H9 (cell line): ENCODE measurements at regions not wholly inside any gene's neighbourhood (a gene's known extent, or its start where the extent isn't known, plus 50 kb on each side); places are given as distances from the start of the nearest gene placed in this dataset.

Source experiments
- DNase-seq: peaks from one replicate; pipeline ENCODE4 v3.0.0-alpha.2; 2017
- H2AFZ ChIP-seq: one replicate; pipeline ENCODE4 v1.6.1; 2013; ENCODE audit warnings: mild to moderate bottlenecking, low read length, control low read depth, moderate library complexity
- H2AK5ac ChIP-seq: 2 replicates; pipeline ENCODE4 v1.6.1; 2013; ENCODE audit warnings: low read length, control low read depth, mixed read lengths; ENCODE audit not compliant: insufficient read length
- H2BK120ac ChIP-seq: one replicate; pipeline ENCODE4 v1.6.1; 2013; ENCODE audit warnings: low read depth, mild to moderate bottlenecking, low read length, control low read depth, inconsistent platforms; ENCODE audit not compliant: poor library complexity, severe bottlenecking
- H2BK12ac ChIP-seq: 2 replicates; pipeline ENCODE4 v1.6.1; 2013; ENCODE audit warnings: low read length, control low read depth, mixed read lengths, low read depth; ENCODE audit not compliant: insufficient read length
- H2BK15ac ChIP-seq: 2 replicates; pipeline ENCODE4 v1.6.1; 2013; ENCODE audit warnings: low read depth, low read length, control low read depth
- H2BK20ac ChIP-seq: one replicate; pipeline ENCODE4 v1.6.1; 2013; ENCODE audit warnings: low read depth, mild to moderate bottlenecking, low read length, control low read depth, inconsistent platforms; ENCODE audit not compliant: poor library complexity, severe bottlenecking
- H2BK5ac ChIP-seq: 2 replicates; pipeline ENCODE4 v1.6.1; 2013; ENCODE audit warnings: low read length, control low read depth, mixed read lengths; ENCODE audit not compliant: insufficient read length
- H3K14ac ChIP-seq: 2 replicates; pipeline ENCODE4 v1.6.1; 2013; ENCODE audit warnings: low read length, control low read depth; ENCODE audit not compliant: insufficient read depth
- H3K18ac ChIP-seq: 2 replicates; pipeline ENCODE4 v1.6.1; 2013; ENCODE audit warnings: low read depth, mild to moderate bottlenecking, mixed read lengths, low read length, control low read depth; ENCODE audit not compliant: insufficient read length
- H3K23ac ChIP-seq: 2 replicates; pipeline ENCODE4 v1.6.1; 2013; ENCODE audit warnings: low read length, control low read depth, mixed read lengths, low read depth; ENCODE audit not compliant: insufficient read length
- H3K23me2 ChIP-seq: 2 replicates; pipeline ENCODE4 v1.6.1; 2013; ENCODE audit warnings: low read depth, mild to moderate bottlenecking, mixed read lengths, low read length, control low read depth; ENCODE audit not compliant: insufficient read length, poor library complexity, severe bottlenecking
- H3K27ac ChIP-seq: 2 replicates; pipeline ENCODE4 v1.5.1; 2013; ENCODE audit warnings: low read length, control low read depth, mixed read lengths, low read depth; ENCODE audit not compliant: insufficient read length
- H3K27me3 ChIP-seq: 2 replicates; pipeline ENCODE4 v1.6.1; 2013; ENCODE audit warnings: low read length, control low read depth, inconsistent platforms; ENCODE audit not compliant: insufficient read depth
- H3K4ac ChIP-seq: 2 replicates; pipeline ENCODE4 v1.6.1; 2013; ENCODE audit warnings: low read depth, mild to moderate bottlenecking, control low read depth, inconsistent platforms, low read length, moderate library complexity
- H3K4me1 ChIP-seq: 2 replicates; pipeline ENCODE4 v1.6.1; 2013; ENCODE audit warnings: low read length, control low read depth, inconsistent platforms; ENCODE audit not compliant: insufficient read depth
- H3K4me2 ChIP-seq: 2 replicates; pipeline ENCODE4 v1.6.1; 2013; ENCODE audit warnings: low read length, control low read depth, mixed read lengths; ENCODE audit not compliant: insufficient read length, insufficient read depth
- H3K56ac ChIP-seq: 2 replicates; pipeline ENCODE4 v1.6.1; 2013; ENCODE audit warnings: low read depth, mild to moderate bottlenecking, mixed read lengths, low read length, control low read depth; ENCODE audit not compliant: insufficient read length
- H3K79me1 ChIP-seq: 2 replicates; pipeline ENCODE4 v1.6.1; 2013; ENCODE audit warnings: low read depth, mild to moderate bottlenecking, moderate library complexity, low read length, control low read depth, inconsistent platforms; ENCODE audit not compliant: insufficient read depth, poor library complexity, severe bottlenecking
- H3K79me2 ChIP-seq: 2 replicates; pipeline ENCODE4 v1.6.1; 2013; ENCODE audit warnings: low read length, control low read depth, inconsistent platforms; ENCODE audit not compliant: insufficient read depth
- H3K9ac ChIP-seq: 2 replicates; pipeline ENCODE4 v1.6.1; 2013; ENCODE audit warnings: low read length, control low read depth, mixed read lengths; ENCODE audit not compliant: insufficient read length; ENCODE audit errors: extremely low read depth
- H3K9me3 ChIP-seq: one replicate; pipeline ENCODE4 v1.6.1; 2013; ENCODE audit warnings: low read depth, low read length, inconsistent platforms; ENCODE audit not compliant: control insufficient read depth
- H3T11ph ChIP-seq: one replicate; pipeline ENCODE4 v1.6.1; 2013; ENCODE audit warnings: mild to moderate bottlenecking, low read length, control low read depth, inconsistent platforms
- H4K20me1 ChIP-seq: one replicate; pipeline ENCODE4 v1.6.1; 2013; ENCODE audit not compliant: control insufficient read depth, insufficient read length, insufficient read depth
- H4K5ac ChIP-seq: 2 replicates; pipeline ENCODE4 v1.6.1; 2013; ENCODE audit warnings: low read depth, mild to moderate bottlenecking, mixed read lengths, low read length, control low read depth; ENCODE audit not compliant: insufficient read length
- H4K8ac ChIP-seq: replicated peaks from 2 replicates; pipeline ENCODE4 v1.6.1; 2013; ENCODE audit warnings: low read length, control low read depth, mixed read lengths, low read depth; ENCODE audit not compliant: insufficient read length
- H4K91ac ChIP-seq: 2 replicates; pipeline ENCODE4 v1.6.1; 2013; ENCODE audit warnings: low read depth, mild to moderate bottlenecking, moderate library complexity, mixed read lengths, low read length, control low read depth; ENCODE audit not compliant: insufficient read length
- H3K27ac Mint-ChIP-seq, 3 experiments: 2 replicates in 2 of 3; 3 replicates in 1 of 3; pipeline ENCODE4 v1.8.0; 2020 to 2021; ENCODE audit warnings: mixed read lengths in 3 of 3, mild to moderate bottlenecking in 1 of 3, moderate library complexity in 1 of 3
- H3K27me3 Mint-ChIP-seq: 2 replicates; pipeline ENCODE4 v1.8.0; 2021; ENCODE audit warnings: low read depth, mild to moderate bottlenecking, moderate library complexity, mixed read lengths
- H3K36me3 Mint-ChIP-seq, 3 experiments: 2 replicates in 2 of 3; 3 replicates in 1 of 3; pipeline ENCODE4 v1.8.0; 2020 to 2021; ENCODE audit warnings: low read depth in 3 of 3, mixed read lengths in 3 of 3; ENCODE audit not compliant: insufficient read depth in 1 of 3
- H3K4me1 Mint-ChIP-seq, 2 experiments: 2 replicates each; pipeline ENCODE4 v1.8.0; 2020; ENCODE audit warnings: mixed read lengths in 2 of 2
- H3K4me3 Mint-ChIP-seq, 2 experiments: 2 replicates in 1 of 2; 3 replicates in 1 of 2; pipeline ENCODE4 v1.8.0; 2020 to 2021; ENCODE audit warnings: mild to moderate bottlenecking in 2 of 2, mixed read lengths in 2 of 2, moderate library complexity in 1 of 2
- H3K9me3 Mint-ChIP-seq, 2 experiments: 2 replicates in 1 of 2; 3 replicates in 1 of 2; pipeline ENCODE4 v1.8.0; 2020; ENCODE audit warnings: mild to moderate bottlenecking in 2 of 2, mixed read lengths in 2 of 2, moderate library complexity in 1 of 2
- WGBS: extraction: QIAGEN DNeasy Blood & Tissue Kit; methylation state at CpG from one replicate; pipeline ENCODE4 v1.1.7; 2013; ENCODE audit warnings: missing lambda C conversion rate, low lambda C conversion rate, mixed read lengths; ENCODE audit not compliant: insufficient read length; ENCODE audit errors: extremely low coverage; 5-methylcytosine and 5-hydroxymethylcytosine counted together
- TF ChIP-seq, protein P1 (sequence below): fragments of 200-600 bp; sonication (generic); conservative IDR thresholded peaks from 3 replicates; pipeline ENCODE4 v1.8.0; 2021; ENCODE audit warnings: antibody characterized with exemption, mild to moderate bottlenecking

DNA sequence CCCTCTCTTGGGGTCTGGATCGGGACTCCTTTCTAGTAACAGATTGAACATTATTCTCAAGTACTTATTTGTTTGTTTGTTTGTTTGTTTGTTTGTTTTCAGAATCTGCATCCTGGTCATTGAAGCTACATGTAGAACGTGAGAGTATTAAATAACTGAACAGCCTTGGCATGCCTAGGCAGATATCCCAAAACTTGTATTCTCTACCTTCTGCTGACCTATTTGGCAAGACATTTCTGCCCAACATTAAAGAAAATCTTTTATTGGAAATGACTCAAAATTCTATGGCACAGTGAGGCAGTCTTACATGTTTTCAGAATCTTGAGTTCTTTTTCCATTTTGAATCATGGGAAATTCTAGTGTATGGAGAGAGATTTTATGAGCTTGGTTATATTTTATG is 165.1 kb upstream of the CNOT2 start:
- Histone ChIP-seq H3K14ac (no peak overlapping the region), H2AK5ac (no peak overlapping the region), H2BK12ac (no peak overlapping the region), H3K56ac (no peak overlapping the region), H2BK5ac (no peak overlapping the region), H3K79me2 (no peaks in the 10 kb centered on the region), H2BK20ac (no peak overlapping the region), H3K23me2 (no peaks in the 10 kb centered on the region), H3K27me3 (no peaks in the 10 kb centered on the region), H4K91ac (no peak overlapping the region), H3K27ac (no peak overlapping the region), H2AFZ (no peak overlapping the region), H3K9me3 (no peaks in the 10 kb centered on the region), H2BK120ac (no peak overlapping the region), H4K5ac (no peak overlapping the region), H3K18ac (no peak overlapping the region), H3K23ac (no peak overlapping the region), H4K8ac (no peak overlapping the region), H3K79me1 (no peaks in the 10 kb centered on the region), H3K4me1 (no peaks in the 10 kb centered on the region), H3K4me2 (no peak overlapping the region), H3T11ph (no peak overlapping the region), H2BK15ac (no peak overlapping the region), H3K4ac (no peak overlapping the region), H3K9ac (no peak overlapping the region), H4K20me1 (no peaks in the 10 kb centered on the region)
- Mint-ChIP-seq H3K9me3 (peaks cover 8 to 9% of the 10 kb centered on the region in 2 experiments), H3K36me3 (peaks cover 0 to 9% (median 1%) of the 10 kb centered on the region in 3 experiments; a peak in 3 of 7 replicates), H3K27ac (no peak overlapping the region), H3K27me3 (no peaks in the 10 kb centered on the region), H3K4me1 (peaks cover 17 to 21% of the 10 kb centered on the region in 2 experiments), H3K4me3 (no peak overlapping the region)
- no peak for DNase-seq
- TF ChIP-seq, protein P1, sequence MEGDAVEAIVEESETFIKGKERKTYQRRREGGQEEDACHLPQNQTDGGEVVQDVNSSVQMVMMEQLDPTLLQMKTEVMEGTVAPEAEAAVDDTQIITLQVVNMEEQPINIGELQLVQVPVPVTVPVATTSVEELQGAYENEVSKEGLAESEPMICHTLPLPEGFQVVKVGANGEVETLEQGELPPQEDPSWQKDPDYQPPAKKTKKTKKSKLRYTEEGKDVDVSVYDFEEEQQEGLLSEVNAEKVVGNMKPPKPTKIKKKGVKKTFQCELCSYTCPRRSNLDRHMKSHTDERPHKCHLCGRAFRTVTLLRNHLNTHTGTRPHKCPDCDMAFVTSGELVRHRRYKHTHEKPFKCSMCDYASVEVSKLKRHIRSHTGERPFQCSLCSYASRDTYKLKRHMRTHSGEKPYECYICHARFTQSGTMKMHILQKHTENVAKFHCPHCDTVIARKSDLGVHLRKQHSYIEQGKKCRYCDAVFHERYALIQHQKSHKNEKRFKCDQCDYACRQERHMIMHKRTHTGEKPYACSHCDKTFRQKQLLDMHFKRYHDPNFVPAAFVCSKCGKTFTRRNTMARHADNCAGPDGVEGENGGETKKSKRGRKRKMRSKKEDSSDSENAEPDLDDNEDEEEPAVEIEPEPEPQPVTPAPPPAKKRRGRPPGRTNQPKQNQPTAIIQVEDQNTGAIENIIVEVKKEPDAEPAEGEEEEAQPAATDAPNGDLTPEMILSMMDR: no peak
- WGBS: no CpG with 5 or more reads among the region's 2 CpGs
